ENCODE measurements at regions not wholly inside any gene's neighbourhood (a gene's known extent, or its start where the extent isn't known, plus 50 kb on each side); places are given as distances from the start of the nearest gene placed in this dataset.

- TF ChIP-seq MAFK (IDR thresholded peaks at IDR 0.05; ENCODE audit: low read depth, low read length): no peak
- no peak for TF ChIP-seq NFE2L2 (IDR thresholded peaks at IDR 0.05; ENCODE audit: low read depth, low read length)
Measured at GRCh38 chr4:128386761-128387599, 99.4 kb upstream of the PGRMC2 start (continued).

GRCh38 chr4:128385683-128386304 is 98.2 kb upstream of the PGRMC2 start:
- intact Hi-C loops (cut with micrococcal nuclease) (loop anchor here (1.0 to 10.0 kb wide), 9 partner anchors 31 to 709 kb away; partner anchors contain the start of genes C4orf33 and SCLT1), dilution Hi-C loops (cut with HindIII; ENCODE audit: low sequenced_read_pairs, unreplicated experiment) (no loop called here), in situ Hi-C loops (cut with MboI; ENCODE audit: low sequenced_read_pairs) (no loop called here)
- peak overlapping the region; percentile 99 for H4K91ac ChIP-seq (ENCODE audit: insufficient read depth, low read depth, low read length)
- peak overlapping the region; percentile 98 for H3K18ac ChIP-seq (ENCODE audit: low read depth, low read length)
- H2AK9ac ChIP-seq (replicated peaks; ENCODE audit: low read depth, low read length, poor library complexity): no peak overlapping the region
- peak overlapping the region; percentile 44; the same call in 1 of the 2 replicates for H3K9ac ChIP-seq (ENCODE audit: low read depth, low read length)
- ATAC-seq (ENCODE audit: low read depth): peak; percentile 6
- H2BK20ac ChIP-seq (ENCODE audit: low read depth, low read length): peak overlapping the region; percentile 96
- peak overlapping the region; percentile 97 for H3K4ac ChIP-seq (ENCODE audit: low read depth, low read length)
- peak overlapping the region; percentile 35; the same call in 2 of the 3 replicates for H2BK15ac ChIP-seq (ENCODE audit: low read depth, low read length)
- H3K14ac ChIP-seq (replicated peaks; ENCODE audit: low read depth, low read length): peak overlapping the region; percentile 84
- no peak overlapping the region for H2AFZ ChIP-seq (replicated peaks; ENCODE audit: low read length, poor library complexity)
- BruUV-seq (replicated peaks): no TSS peak
- peak overlapping the region; percentile 33 for H3K4me2 ChIP-seq (ENCODE audit: low read depth, low read length)
- peak overlapping the region; percentile 55; the same call in 1 of the 2 replicates for H3K56ac ChIP-seq (ENCODE audit: extremely low read depth, insufficient read depth, low read length)
- H3K36me3 ChIP-seq (ENCODE audit: control insufficient read depth, insufficient read depth, low read length): no peaks in the 10 kb centered on the region
- H3K4me1 ChIP-seq (ENCODE audit: control insufficient read depth, insufficient read depth, low read length): peaks cover 34% of the 10 kb centered on the region
- no peak overlapping the region for H3K4me3 ChIP-seq (ENCODE audit: insufficient read depth, low read depth, low read length)
- H4K8ac ChIP-seq (ENCODE audit: low read depth in 2 of 2, low read length in 2 of 2): peak overlapping the region; percentile 84 to 85; a peak in 3 of 4 replicates
- no CpG with 5 or more reads among the region's 3 CpGs for WGBS, 2 experiments (ENCODE audit: extremely low coverage in 2 of 2, insufficient read length in 1 of 2)
- H3K27me3 ChIP-seq (ENCODE audit: control insufficient read depth, insufficient read depth, low read length): no peaks in the 10 kb centered on the region
- H2BK120ac ChIP-seq (ENCODE audit: low read depth, low read length): peak overlapping the region; percentile 98
- no peaks in the 10 kb centered on the region for H3K79me1 ChIP-seq (ENCODE audit: low read depth in 1 of 2, low read length in 2 of 2)
- POLR2A ChIA-PET (ENCODE audit: unreplicated experiment): no interaction called here
- H3K27ac ChIP-seq (ENCODE audit: insufficient read depth, low read length): peak overlapping the region; percentile 78
- CTCF ChIA-PET: interaction anchor here (0.5 to 1.1 kb wide), 2 partner anchors 131 to 489 kb away, joined by 4 to 5 read pairs; no protein-coding TSS in a partner anchor
- H2BK5ac ChIP-seq (ENCODE audit: low read depth, low read length, poor library complexity, severe bottlenecking): peak overlapping the region; percentile 98
- peaks cover 27% of the 10 kb centered on the region for H3K9me1 ChIP-seq (ENCODE audit: insufficient read depth, low read length)
- peak; percentile 80 for DNase-seq
- H2AK5ac ChIP-seq (ENCODE audit: low read depth, low read length): peak overlapping the region; percentile 44
- no peaks in the 10 kb centered on the region for H4K20me1 ChIP-seq (ENCODE audit: insufficient read depth, low read length)
- H3K9me3 ChIP-seq (ENCODE audit: control insufficient read depth, insufficient read depth, low read length): no peaks in the 10 kb centered on the region
- peak overlapping the region; percentile 77 for H4K5ac ChIP-seq (ENCODE audit: low read depth, low read length)
- peak overlapping the region; percentile 59 for H3K23ac ChIP-seq (ENCODE audit: low read depth, low read length)
- TF ChIP-seq MAZ (IDR thresholded peaks at IDR 0.05; ENCODE audit: borderline replicate concordance, low read depth, low read length) (no peak), CEBPB (IDR thresholded peaks at IDR 0.05; ENCODE audit: low read depth, low read length) (peak; percentile 29; the same call in 1 of the 2 replicates), RCOR1 (IDR thresholded peaks at IDR 0.05; ENCODE audit: insufficient replicate concordance, low read length) (peak; percentile 28), RAD21 (IDR thresholded peaks at IDR 0.05; ENCODE audit: low read length) (peak; percentile 42), POLR2A (IDR thresholded peaks at IDR 0.05; ENCODE audit: low read depth, low read length) (no peak), RFX5 (IDR thresholded peaks at IDR 0.05; ENCODE audit: low read depth, low read length) (no peak), FOS (IDR thresholded peaks at IDR 0.05; ENCODE audit: low read depth, low read length) (peak; percentile 83), SMC3 (IDR thresholded peaks at IDR 0.05; ENCODE audit: low read depth, low read length) (no peak), NFE2L2 (IDR thresholded peaks at IDR 0.05; ENCODE audit: low read depth, low read length) (no peak), MAFK (IDR thresholded peaks at IDR 0.05; ENCODE audit: low read depth, low read length) (no peak)
- TF ChIP-seq, protein P1, sequence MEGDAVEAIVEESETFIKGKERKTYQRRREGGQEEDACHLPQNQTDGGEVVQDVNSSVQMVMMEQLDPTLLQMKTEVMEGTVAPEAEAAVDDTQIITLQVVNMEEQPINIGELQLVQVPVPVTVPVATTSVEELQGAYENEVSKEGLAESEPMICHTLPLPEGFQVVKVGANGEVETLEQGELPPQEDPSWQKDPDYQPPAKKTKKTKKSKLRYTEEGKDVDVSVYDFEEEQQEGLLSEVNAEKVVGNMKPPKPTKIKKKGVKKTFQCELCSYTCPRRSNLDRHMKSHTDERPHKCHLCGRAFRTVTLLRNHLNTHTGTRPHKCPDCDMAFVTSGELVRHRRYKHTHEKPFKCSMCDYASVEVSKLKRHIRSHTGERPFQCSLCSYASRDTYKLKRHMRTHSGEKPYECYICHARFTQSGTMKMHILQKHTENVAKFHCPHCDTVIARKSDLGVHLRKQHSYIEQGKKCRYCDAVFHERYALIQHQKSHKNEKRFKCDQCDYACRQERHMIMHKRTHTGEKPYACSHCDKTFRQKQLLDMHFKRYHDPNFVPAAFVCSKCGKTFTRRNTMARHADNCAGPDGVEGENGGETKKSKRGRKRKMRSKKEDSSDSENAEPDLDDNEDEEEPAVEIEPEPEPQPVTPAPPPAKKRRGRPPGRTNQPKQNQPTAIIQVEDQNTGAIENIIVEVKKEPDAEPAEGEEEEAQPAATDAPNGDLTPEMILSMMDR (conservative IDR thresholded peaks at IDR 0.05; ENCODE audit: low read depth, low read length): peak; percentile 40
- TF ChIP-seq, protein P2, sequence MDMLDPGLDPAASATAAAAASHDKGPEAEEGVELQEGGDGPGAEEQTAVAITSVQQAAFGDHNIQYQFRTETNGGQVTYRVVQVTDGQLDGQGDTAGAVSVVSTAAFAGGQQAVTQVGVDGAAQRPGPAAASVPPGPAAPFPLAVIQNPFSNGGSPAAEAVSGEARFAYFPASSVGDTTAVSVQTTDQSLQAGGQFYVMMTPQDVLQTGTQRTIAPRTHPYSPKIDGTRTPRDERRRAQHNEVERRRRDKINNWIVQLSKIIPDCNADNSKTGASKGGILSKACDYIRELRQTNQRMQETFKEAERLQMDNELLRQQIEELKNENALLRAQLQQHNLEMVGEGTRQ (IDR thresholded peaks at IDR 0.05; ENCODE audit: low read depth, low read length): no peak

Measured in IMR-90 (cell line).